ENCODE measurements at regions not wholly inside any gene's neighbourhood (a gene's known extent, or its start where the extent isn't known, plus 50 kb on each side); places are given as distances from the start of the nearest gene placed in this dataset.

DNA sequence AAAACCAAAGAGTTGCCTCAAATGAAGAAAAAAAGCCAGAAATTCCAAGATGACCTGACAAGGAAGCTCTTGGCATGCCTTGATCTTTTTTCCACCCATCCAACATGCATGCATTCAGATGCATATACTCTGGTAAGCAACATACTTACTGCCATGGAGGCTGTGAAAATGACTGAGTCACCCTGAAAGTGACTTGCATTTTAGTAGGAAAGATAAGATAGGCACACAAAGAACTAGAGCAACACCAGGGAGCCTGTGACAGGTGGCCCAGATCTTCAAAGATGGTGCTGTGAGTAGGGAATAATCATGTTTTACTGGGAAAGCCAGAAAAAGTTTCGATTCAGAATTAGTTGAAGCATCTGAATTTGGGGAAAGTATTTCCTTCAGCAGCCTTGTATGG is 185.1 kb upstream of the SLCO3A1 start (continued):
- no peak for TF ChIP-seq NONO (IDR thresholded peaks at IDR 0.05; ENCODE audit: low read depth in 2 of 2, low read length in 1 of 2)
- TF ChIP-seq, protein P1, sequence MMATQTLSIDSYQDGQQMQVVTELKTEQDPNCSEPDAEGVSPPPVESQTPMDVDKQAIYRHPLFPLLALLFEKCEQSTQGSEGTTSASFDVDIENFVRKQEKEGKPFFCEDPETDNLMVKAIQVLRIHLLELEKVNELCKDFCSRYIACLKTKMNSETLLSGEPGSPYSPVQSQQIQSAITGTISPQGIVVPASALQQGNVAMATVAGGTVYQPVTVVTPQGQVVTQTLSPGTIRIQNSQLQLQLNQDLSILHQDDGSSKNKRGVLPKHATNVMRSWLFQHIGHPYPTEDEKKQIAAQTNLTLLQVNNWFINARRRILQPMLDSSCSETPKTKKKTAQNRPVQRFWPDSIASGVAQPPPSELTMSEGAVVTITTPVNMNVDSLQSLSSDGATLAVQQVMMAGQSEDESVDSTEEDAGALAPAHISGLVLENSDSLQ (IDR thresholded peaks at IDR 0.05): 0 out of 2 replicates have a peak, but pooled peaks have one; percentile 9
- TF ChIP-seq BDP1 (IDR thresholded peaks at IDR 0.05; ENCODE audit: insufficient read depth, insufficient read length): no peak
- no peak for TF ChIP-seq ZNF57 (CRISPR knock-in tag; IDR thresholded peaks at IDR 0.05)
- TF ChIP-seq CBFA2T3 (IDR thresholded peaks at IDR 0.05): peak; percentile 36; the same call in 1 of the 2 replicates
- TF ChIP-seq, protein P2, sequence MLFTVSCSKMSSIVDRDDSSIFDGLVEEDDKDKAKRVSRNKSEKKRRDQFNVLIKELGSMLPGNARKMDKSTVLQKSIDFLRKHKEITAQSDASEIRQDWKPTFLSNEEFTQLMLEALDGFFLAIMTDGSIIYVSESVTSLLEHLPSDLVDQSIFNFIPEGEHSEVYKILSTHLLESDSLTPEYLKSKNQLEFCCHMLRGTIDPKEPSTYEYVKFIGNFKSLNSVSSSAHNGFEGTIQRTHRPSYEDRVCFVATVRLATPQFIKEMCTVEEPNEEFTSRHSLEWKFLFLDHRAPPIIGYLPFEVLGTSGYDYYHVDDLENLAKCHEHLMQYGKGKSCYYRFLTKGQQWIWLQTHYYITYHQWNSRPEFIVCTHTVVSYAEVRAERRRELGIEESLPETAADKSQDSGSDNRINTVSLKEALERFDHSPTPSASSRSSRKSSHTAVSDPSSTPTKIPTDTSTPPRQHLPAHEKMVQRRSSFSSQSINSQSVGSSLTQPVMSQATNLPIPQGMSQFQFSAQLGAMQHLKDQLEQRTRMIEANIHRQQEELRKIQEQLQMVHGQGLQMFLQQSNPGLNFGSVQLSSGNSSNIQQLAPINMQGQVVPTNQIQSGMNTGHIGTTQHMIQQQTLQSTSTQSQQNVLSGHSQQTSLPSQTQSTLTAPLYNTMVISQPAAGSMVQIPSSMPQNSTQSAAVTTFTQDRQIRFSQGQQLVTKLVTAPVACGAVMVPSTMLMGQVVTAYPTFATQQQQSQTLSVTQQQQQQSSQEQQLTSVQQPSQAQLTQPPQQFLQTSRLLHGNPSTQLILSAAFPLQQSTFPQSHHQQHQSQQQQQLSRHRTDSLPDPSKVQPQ (CRISPR knock-in tag; IDR thresholded peaks at IDR 0.05; ENCODE audit: borderline replicate concordance): no peak
- TF ChIP-seq, protein P3, sequence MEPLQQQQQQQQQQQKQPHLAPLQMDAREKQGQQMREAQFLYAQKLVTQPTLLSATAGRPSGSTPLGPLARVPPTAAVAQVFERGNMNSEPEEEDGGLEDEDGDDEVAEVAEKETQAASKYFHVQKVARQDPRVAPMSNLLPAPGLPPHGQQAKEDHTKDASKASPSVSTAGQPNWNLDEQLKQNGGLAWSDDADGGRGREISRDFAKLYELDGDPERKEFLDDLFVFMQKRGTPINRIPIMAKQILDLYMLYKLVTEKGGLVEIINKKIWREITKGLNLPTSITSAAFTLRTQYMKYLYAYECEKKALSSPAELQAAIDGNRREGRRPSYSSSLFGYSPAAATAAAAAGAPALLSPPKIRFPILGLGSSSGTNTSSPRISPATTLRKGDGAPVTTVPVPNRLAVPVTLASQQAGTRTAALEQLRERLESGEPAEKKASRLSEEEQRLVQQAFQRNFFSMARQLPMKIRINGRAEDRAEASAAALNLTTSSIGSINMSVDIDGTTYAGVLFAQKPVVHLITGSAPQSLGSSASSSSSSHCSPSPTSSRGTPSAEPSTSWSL (CRISPR knock-in tag; IDR thresholded peaks at IDR 0.05; ENCODE audit: borderline replicate concordance): no peak
- TF ChIP-seq ZNF140 (CRISPR knock-in tag; IDR thresholded peaks at IDR 0.05): no peak
- no peak for TF ChIP-seq CEBPG (CRISPR knock-in tag; IDR thresholded peaks at IDR 0.05)
- 0 out of 4 replicates have a peak, but pooled peaks of 1 of the 2 experiments have one; percentile 4 for TF ChIP-seq CEBPG (tag; conservative IDR thresholded peaks at IDR 0.05 in 1 of 2, IDR thresholded peaks at IDR 0.05 in 1 of 2)
- TF ChIP-seq, protein P4, sequence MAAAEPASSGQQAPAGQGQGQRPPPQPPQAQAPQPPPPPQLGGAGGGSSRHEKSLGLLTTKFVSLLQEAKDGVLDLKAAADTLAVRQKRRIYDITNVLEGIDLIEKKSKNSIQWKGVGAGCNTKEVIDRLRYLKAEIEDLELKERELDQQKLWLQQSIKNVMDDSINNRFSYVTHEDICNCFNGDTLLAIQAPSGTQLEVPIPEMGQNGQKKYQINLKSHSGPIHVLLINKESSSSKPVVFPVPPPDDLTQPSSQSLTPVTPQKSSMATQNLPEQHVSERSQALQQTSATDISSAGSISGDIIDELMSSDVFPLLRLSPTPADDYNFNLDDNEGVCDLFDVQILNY (CRISPR knock-in tag; IDR thresholded peaks at IDR 0.05): no peak
- TF ChIP-seq MAFK (IDR thresholded peaks at IDR 0.05; ENCODE audit: low read length): peak; percentile 48; the same call in 1 of the 2 replicates
- peak; percentile 68 for TF ChIP-seq ARID1B (IDR thresholded peaks at IDR 0.05)
- TF ChIP-seq ZNF316 (IDR thresholded peaks at IDR 0.05): peak; percentile 94
- TF ChIP-seq HMG20A (CRISPR knock-in tag; conservative IDR thresholded peaks at IDR 0.05): no peak
- TF ChIP-seq TCF7L2 (IDR thresholded peaks at IDR 0.05; ENCODE audit: low read depth, low read length): no peak
- no peak for TF ChIP-seq POLR2G (IDR thresholded peaks at IDR 0.05; ENCODE audit: low read depth, low read length)
- TF ChIP-seq MECOM (CRISPR knock-in tag; IDR thresholded peaks at IDR 0.05): no peak
- no peak for TF ChIP-seq HDAC8 (tag; IDR thresholded peaks at IDR 0.05)
- no peak for TF ChIP-seq NCOA6 (IDR thresholded peaks at IDR 0.05)
- TF ChIP-seq PCBP2 (IDR thresholded peaks at IDR 0.05; ENCODE audit: low read depth, low read length, poor library complexity, severe bottlenecking): no peak
- TF ChIP-seq HDGF (IDR thresholded peaks at IDR 0.05): no peak
- no peak for TF ChIP-seq TAF15 (IDR thresholded peaks at IDR 0.05; ENCODE audit: low read depth, low read length)
- TF ChIP-seq NFE2L1 (tag; IDR thresholded peaks at IDR 0.05; ENCODE audit: borderline replicate concordance, low read depth): peak; percentile 47; the same call in 1 of the 2 replicates
- TF ChIP-seq TAF9B (IDR thresholded peaks at IDR 0.05; ENCODE audit: partially characterized antibody): no peak
- TF ChIP-seq MBD2 (IDR thresholded peaks at IDR 0.05; ENCODE audit: borderline replicate concordance, low read depth): no peak
